ENCODE measurements at regions not wholly inside any gene's neighbourhood (a gene's known extent, or its start where the extent isn't known, plus 50 kb on each side); places are given as distances from the start of the nearest gene placed in this dataset.
"Not testable (repeated sequence)": the region's sequence is repeated elsewhere in the genome, so short reads cannot be mapped to it uniquely, and the experiment has no call there.

- H2AFZ ChIP-seq (ENCODE audit: low read depth, low read length), result no peak overlapping the region
- no peak overlapping the region for H3K4me3 ChIP-seq (ENCODE audit: low read length)
- H3K4me1 ChIP-seq (ENCODE audit: low read length), result no peaks in the 10 kb centered on the region
- H3K79me2 ChIP-seq (ENCODE audit: low read length), result no peaks in the 10 kb centered on the region
- no peaks in the 10 kb centered on the region for H3K36me3 ChIP-seq (replicated peaks; ENCODE audit: low read depth, low read length)
- no peak for TF ChIP-seq EZH2phosphoT487 (IDR thresholded peaks at IDR 0.05; ENCODE audit: low read depth)
- H4K20me1 ChIP-seq (ENCODE audit: insufficient read depth, low read length), result no peaks in the 10 kb centered on the region
- H3K27me3 ChIP-seq (ENCODE audit: low read depth, low read length), result no peaks in the 10 kb centered on the region
- H3K9me3 ChIP-seq (ENCODE audit: insufficient read depth, low read length), result no peaks in the 10 kb centered on the region
- H3K27ac ChIP-seq (ENCODE audit: low read length), result no peak overlapping the region
- H3K4me2 ChIP-seq (ENCODE audit: low read length), result no peak overlapping the region
- H3K9ac ChIP-seq (ENCODE audit: low read length), result no peak overlapping the region
Measured at GRCh38 chr6:91221072-91221720, 634.3 kb upstream of the MAP3K7 start.

GRCh38 chr6:91213229-91213901 lies 626.5 kb upstream of the MAP3K7 start:
- no peak overlapping the region for H3K4me2 ChIP-seq (ENCODE audit: low read length)
- no peaks in the 10 kb centered on the region for H3K4me1 ChIP-seq (ENCODE audit: low read length)
- H2AFZ ChIP-seq (ENCODE audit: low read depth, low read length), result no peak overlapping the region
- no peaks in the 10 kb centered on the region for H4K20me1 ChIP-seq (ENCODE audit: insufficient read depth, low read length)
- no peak for TF ChIP-seq CTCF (IDR thresholded peaks at IDR 0.05; ENCODE audit: low read depth, low read length)
- no peak for TF ChIP-seq EZH2phosphoT487 (IDR thresholded peaks at IDR 0.05; ENCODE audit: low read depth)
- no peaks in the 10 kb centered on the region for H3K9me3 ChIP-seq (ENCODE audit: insufficient read depth, low read length)
- no peak overlapping the region for H3K27ac ChIP-seq (ENCODE audit: low read length)
- no peaks in the 10 kb centered on the region for H3K36me3 ChIP-seq (replicated peaks; ENCODE audit: low read depth, low read length)
- no peaks in the 10 kb centered on the region for H3K27me3 ChIP-seq (ENCODE audit: low read depth, low read length)
- H3K79me2 ChIP-seq (ENCODE audit: low read length), result no peaks in the 10 kb centered on the region
- no peak overlapping the region for H3K9ac ChIP-seq (ENCODE audit: low read length)
- H3K4me3 ChIP-seq (ENCODE audit: low read length), result no peak overlapping the region

GRCh38 chr6:91198588-91199255 lies 611.9 kb upstream of the MAP3K7 start:
- no peaks in the 10 kb centered on the region for H3K79me2 ChIP-seq (ENCODE audit: low read length)
- no peak overlapping the region for H3K4me2 ChIP-seq (ENCODE audit: low read length)
- peaks cover 10% of the 10 kb centered on the region for H3K4me1 ChIP-seq (ENCODE audit: low read length)
- H3K36me3 ChIP-seq (replicated peaks; ENCODE audit: low read depth, low read length), result no peaks in the 10 kb centered on the region
- no peaks in the 10 kb centered on the region for H4K20me1 ChIP-seq (ENCODE audit: insufficient read depth, low read length)
- H3K9ac ChIP-seq (ENCODE audit: low read length), result no peak overlapping the region
- no peak overlapping the region for H3K27ac ChIP-seq (ENCODE audit: low read length)
- TF ChIP-seq EZH2phosphoT487 (IDR thresholded peaks at IDR 0.05; ENCODE audit: low read depth), result no peak
- TF ChIP-seq CTCF (IDR thresholded peaks at IDR 0.05; ENCODE audit: low read depth, low read length), result no peak
- no peaks in the 10 kb centered on the region for H3K27me3 ChIP-seq (ENCODE audit: low read depth, low read length)
- H3K4me3 ChIP-seq (ENCODE audit: low read length), result no peak overlapping the region
- no peaks in the 10 kb centered on the region for H3K9me3 ChIP-seq (ENCODE audit: insufficient read depth, low read length)
- H2AFZ ChIP-seq (ENCODE audit: low read depth, low read length), result no peak overlapping the region

- H3K4me1 ChIP-seq (ENCODE audit: low read length), result peaks cover 22% of the 10 kb centered on the region
- H3K27ac ChIP-seq (ENCODE audit: low read length), result no peak overlapping the region
- H2AFZ ChIP-seq (ENCODE audit: low read depth, low read length), result no peak overlapping the region
- no peak overlapping the region for H3K4me2 ChIP-seq (ENCODE audit: low read length)
- no peaks in the 10 kb centered on the region for H4K20me1 ChIP-seq (ENCODE audit: insufficient read depth, low read length)
- no peak overlapping the region for H3K9ac ChIP-seq (ENCODE audit: low read length)
- no peaks in the 10 kb centered on the region for H3K79me2 ChIP-seq (ENCODE audit: low read length)
- no peaks in the 10 kb centered on the region for H3K36me3 ChIP-seq (replicated peaks; ENCODE audit: low read depth, low read length)
- H3K4me3 ChIP-seq (ENCODE audit: low read length), result no peak overlapping the region
- no peaks in the 10 kb centered on the region for H3K9me3 ChIP-seq (ENCODE audit: insufficient read depth, low read length)
- no peak for TF ChIP-seq EZH2phosphoT487 (IDR thresholded peaks at IDR 0.05; ENCODE audit: low read depth)
- H3K27me3 ChIP-seq (ENCODE audit: low read depth, low read length), result no peaks in the 10 kb centered on the region
Measured at GRCh38 chr6:91196729-91197128, 609.9 kb upstream of the MAP3K7 start.

- no peak overlapping the region for H3K9ac ChIP-seq (ENCODE audit: low read length)
- H3K4me2 ChIP-seq (ENCODE audit: low read length), result peak overlapping the region; percentile 45
- H3K4me3 ChIP-seq (ENCODE audit: low read length), result no peak overlapping the region
- no peaks in the 10 kb centered on the region for H3K27me3 ChIP-seq (ENCODE audit: low read depth, low read length)
- no peak overlapping the region for H3K27ac ChIP-seq (ENCODE audit: low read length)
- no peaks in the 10 kb centered on the region for H3K9me3 ChIP-seq (ENCODE audit: insufficient read depth, low read length)
- H2AFZ ChIP-seq (ENCODE audit: low read depth, low read length), result no peak overlapping the region
- no peaks in the 10 kb centered on the region for H3K79me2 ChIP-seq (ENCODE audit: low read length)
- H4K20me1 ChIP-seq (ENCODE audit: insufficient read depth, low read length), result no peaks in the 10 kb centered on the region
- TF ChIP-seq CTCF (IDR thresholded peaks at IDR 0.05; ENCODE audit: low read depth, low read length) (no peak), EZH2phosphoT487 (IDR thresholded peaks at IDR 0.05; ENCODE audit: low read depth) (no peak)
- H3K4me1 ChIP-seq (ENCODE audit: low read length), result peaks cover 16% of the 10 kb centered on the region
- no peaks in the 10 kb centered on the region for H3K36me3 ChIP-seq (replicated peaks; ENCODE audit: low read depth, low read length)
Measured at GRCh38 chr6:91193446-91193845, 606.6 kb upstream of the MAP3K7 start.

GRCh38 chr6:91190041-91190440 lies 603.2 kb upstream of the MAP3K7 start:
- not testable (repeated sequence) for H3K36me3 ChIP-seq (replicated peaks; ENCODE audit: low read depth, low read length); H2AFZ ChIP-seq (ENCODE audit: low read depth, low read length); H3K9me3 ChIP-seq (ENCODE audit: insufficient read depth, low read length); H3K79me2 ChIP-seq (ENCODE audit: low read length); H3K9ac ChIP-seq (ENCODE audit: low read length); H4K20me1 ChIP-seq (ENCODE audit: insufficient read depth, low read length); H3K27me3 ChIP-seq (ENCODE audit: low read depth, low read length); H3K27ac ChIP-seq (ENCODE audit: low read length); H3K4me3 ChIP-seq (ENCODE audit: low read length); H3K4me2 ChIP-seq (ENCODE audit: low read length)
- H3K4me1 ChIP-seq (ENCODE audit: low read length), result peaks cover 14% of the 10 kb centered on the region

Data from OCI-LY3 (cell line).